ENCODE measurements at regions not wholly inside any gene's neighbourhood (a gene's known extent, or its start where the extent isn't known, plus 50 kb on each side); places are given as distances from the start of the nearest gene placed in this dataset.

- Histone ChIP-seq H3K4me3 (ENCODE audit: low read depth, low read length) (no peak overlapping the region), H3K27ac (ENCODE audit: extremely low read depth, low read depth, low read length) (no peak overlapping the region), H3K36me3 (ENCODE audit: control insufficient read depth in 2 of 2, insufficient read depth in 1 of 2, low read length in 2 of 2) (no peaks in the 10 kb centered on the region), H3K9me3 (ENCODE audit: control insufficient read depth, insufficient read depth, low read depth, low read length) (no peaks in the 10 kb centered on the region), H3K4me1 (ENCODE audit: control insufficient read depth, insufficient read depth, low read length) (no peaks in the 10 kb centered on the region)
- POLR2A ChIA-PET: no interaction called here
- CTCF ChIA-PET: interaction anchor here (0.7 kb wide), 1 partner anchor 1407 kb away, joined by 3 read pairs; no protein-coding TSS in a partner anchor
- TF ChIP-seq ZNF514 (tag by site-specific recombination; IDR thresholded peaks at IDR 0.05) (no peak), ZNF302 (tag by site-specific recombination; IDR thresholded peaks at IDR 0.05; ENCODE audit: low read depth) (no peak), ZNF404 (tag by site-specific recombination; IDR thresholded peaks at IDR 0.05) (no peak), ZNF426 (tag by site-specific recombination; IDR thresholded peaks at IDR 0.05) (no peak), ZNF837 (tag by site-specific recombination; IDR thresholded peaks at IDR 0.05) (no peak), BCL11B (tag by site-specific recombination; IDR thresholded peaks at IDR 0.05; ENCODE audit: low read depth) (no peak), SCRT2 (tag by site-specific recombination; IDR thresholded peaks at IDR 0.05) (no peak), ZNF266 (tag by site-specific recombination; IDR thresholded peaks at IDR 0.05; ENCODE audit: low read depth) (no peak), ZNF548 (tag by site-specific recombination; IDR thresholded peaks at IDR 0.05) (no peak), ZNF549 (tag by site-specific recombination; IDR thresholded peaks at IDR 0.05) (no peak), ZFP3 (tag by site-specific recombination; IDR thresholded peaks at IDR 0.05; ENCODE audit: low read depth) (no peak)
Observed at GRCh38 chr9:107928701-107929371, 439.3 kb upstream of the KLF4 start.

- H3K27ac ChIP-seq (ENCODE audit: extremely low read depth, low read depth, low read length): no peak overlapping the region
- no peak overlapping the region for H3K4me3 ChIP-seq (ENCODE audit: low read depth, low read length)
- no peak for TF ChIP-seq ZNF792 (tag by site-specific recombination; IDR thresholded peaks at IDR 0.05)
- no peaks in the 10 kb centered on the region for H3K36me3 ChIP-seq (ENCODE audit: control insufficient read depth in 2 of 2, insufficient read depth in 1 of 2, low read length in 2 of 2)
- ChIA-PET CTCF (interaction anchor here (0.6 kb wide), 1 partner anchor 368 kb away, joined by 3 read pairs; no protein-coding TSS in a partner anchor), POLR2A (no interaction called here)
- H3K9me3 ChIP-seq (ENCODE audit: control insufficient read depth, insufficient read depth, low read depth, low read length): no peaks in the 10 kb centered on the region
- H3K4me1 ChIP-seq (ENCODE audit: control insufficient read depth, insufficient read depth, low read length): no peaks in the 10 kb centered on the region
Observed at GRCh38 chr9:107927276-107927675, 437.7 kb upstream of the KLF4 start.

DNA sequence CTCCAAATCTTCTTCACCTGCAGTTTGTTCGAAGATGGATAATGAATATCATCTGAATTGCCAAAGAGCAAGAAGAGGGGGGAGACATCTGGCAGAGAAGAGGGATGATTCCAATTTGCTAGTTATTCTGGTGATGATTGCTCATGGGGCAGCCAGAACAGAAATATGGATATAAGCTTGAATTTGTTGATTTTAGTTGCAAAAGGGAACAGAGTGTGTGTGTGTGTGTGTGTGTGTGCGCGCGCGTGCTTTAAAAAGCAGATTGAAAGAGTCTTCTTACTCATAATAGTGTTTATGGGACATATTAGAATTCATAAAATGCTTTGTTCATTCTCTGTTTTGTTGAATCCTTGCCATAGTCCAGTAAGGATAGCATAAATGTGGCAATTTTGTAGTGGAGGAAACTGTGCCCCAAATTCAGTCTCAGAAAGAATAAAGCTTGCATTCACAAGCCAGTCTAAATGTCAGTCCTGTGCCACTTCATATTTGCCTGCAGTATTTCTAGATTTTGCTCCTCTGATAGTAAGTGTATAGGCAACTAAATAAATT lies 436.3 kb upstream of the KLF4 start:
- no peak overlapping the region for H3K27ac ChIP-seq (ENCODE audit: extremely low read depth, low read depth, low read length)
- H3K4me1 ChIP-seq (ENCODE audit: control insufficient read depth, insufficient read depth, low read length): no peaks in the 10 kb centered on the region
- CTCF ChIA-PET: no interaction called here
- TF ChIP-seq ZNF473 (tag by site-specific recombination; IDR thresholded peaks at IDR 0.05): no peak
- TF ChIP-seq, protein P1, sequence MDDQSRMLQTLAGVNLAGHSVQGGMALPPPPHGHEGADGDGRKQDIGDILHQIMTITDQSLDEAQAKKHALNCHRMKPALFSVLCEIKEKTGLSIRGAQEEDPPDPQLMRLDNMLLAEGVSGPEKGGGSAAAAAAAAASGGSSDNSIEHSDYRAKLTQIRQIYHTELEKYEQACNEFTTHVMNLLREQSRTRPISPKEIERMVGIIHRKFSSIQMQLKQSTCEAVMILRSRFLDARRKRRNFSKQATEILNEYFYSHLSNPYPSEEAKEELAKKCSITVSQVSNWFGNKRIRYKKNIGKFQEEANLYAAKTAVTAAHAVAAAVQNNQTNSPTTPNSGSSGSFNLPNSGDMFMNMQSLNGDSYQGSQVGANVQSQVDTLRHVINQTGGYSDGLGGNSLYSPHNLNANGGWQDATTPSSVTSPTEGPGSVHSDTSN (CRISPR knock-in tag; IDR thresholded peaks at IDR 0.05): no peak
- TF ChIP-seq, protein P2, sequence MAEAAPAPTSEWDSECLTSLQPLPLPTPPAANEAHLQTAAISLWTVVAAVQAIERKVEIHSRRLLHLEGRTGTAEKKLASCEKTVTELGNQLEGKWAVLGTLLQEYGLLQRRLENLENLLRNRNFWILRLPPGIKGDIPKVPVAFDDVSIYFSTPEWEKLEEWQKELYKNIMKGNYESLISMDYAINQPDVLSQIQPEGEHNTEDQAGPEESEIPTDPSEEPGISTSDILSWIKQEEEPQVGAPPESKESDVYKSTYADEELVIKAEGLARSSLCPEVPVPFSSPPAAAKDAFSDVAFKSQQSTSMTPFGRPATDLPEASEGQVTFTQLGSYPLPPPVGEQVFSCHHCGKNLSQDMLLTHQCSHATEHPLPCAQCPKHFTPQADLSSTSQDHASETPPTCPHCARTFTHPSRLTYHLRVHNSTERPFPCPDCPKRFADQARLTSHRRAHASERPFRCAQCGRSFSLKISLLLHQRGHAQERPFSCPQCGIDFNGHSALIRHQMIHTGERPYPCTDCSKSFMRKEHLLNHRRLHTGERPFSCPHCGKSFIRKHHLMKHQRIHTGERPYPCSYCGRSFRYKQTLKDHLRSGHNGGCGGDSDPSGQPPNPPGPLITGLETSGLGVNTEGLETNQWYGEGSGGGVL (tag by site-specific recombination; IDR thresholded peaks at IDR 0.05): no peak
- H3K4me3 ChIP-seq (ENCODE audit: low read depth, low read length): no peak overlapping the region
- H3K36me3 ChIP-seq (ENCODE audit: control insufficient read depth in 2 of 2, insufficient read depth in 1 of 2, low read length in 2 of 2): no peaks in the 10 kb centered on the region
- H3K9me3 ChIP-seq (ENCODE audit: control insufficient read depth, insufficient read depth, low read depth, low read length): no peaks in the 10 kb centered on the region
- POLR2A ChIA-PET: no interaction called here

DNA sequence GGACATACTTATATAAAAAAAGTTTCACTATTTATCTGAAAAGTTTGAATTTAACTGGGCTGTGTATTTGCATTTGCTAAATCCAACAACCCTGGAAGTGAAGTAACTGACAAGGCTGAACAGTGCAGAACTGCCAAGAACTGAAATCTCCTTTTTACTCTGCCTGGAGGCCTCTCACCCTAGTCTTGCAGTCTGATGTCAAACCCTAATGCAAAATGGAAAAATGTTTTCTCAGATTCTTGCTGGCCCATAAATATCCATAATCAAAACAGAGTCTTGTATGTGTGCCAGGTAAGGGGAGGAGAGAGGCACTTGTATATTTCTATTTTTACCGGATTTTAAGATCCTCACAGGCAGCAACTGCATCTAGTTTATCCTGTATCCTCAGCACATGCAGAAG lies 432.7 kb upstream of the KLF4 start:
- CTCF ChIA-PET: interaction anchor here (1.0 kb wide), 1 partner anchor 9 kb away, joined by 4 read pairs; no protein-coding TSS in a partner anchor
- TF ChIP-seq, protein P3, sequence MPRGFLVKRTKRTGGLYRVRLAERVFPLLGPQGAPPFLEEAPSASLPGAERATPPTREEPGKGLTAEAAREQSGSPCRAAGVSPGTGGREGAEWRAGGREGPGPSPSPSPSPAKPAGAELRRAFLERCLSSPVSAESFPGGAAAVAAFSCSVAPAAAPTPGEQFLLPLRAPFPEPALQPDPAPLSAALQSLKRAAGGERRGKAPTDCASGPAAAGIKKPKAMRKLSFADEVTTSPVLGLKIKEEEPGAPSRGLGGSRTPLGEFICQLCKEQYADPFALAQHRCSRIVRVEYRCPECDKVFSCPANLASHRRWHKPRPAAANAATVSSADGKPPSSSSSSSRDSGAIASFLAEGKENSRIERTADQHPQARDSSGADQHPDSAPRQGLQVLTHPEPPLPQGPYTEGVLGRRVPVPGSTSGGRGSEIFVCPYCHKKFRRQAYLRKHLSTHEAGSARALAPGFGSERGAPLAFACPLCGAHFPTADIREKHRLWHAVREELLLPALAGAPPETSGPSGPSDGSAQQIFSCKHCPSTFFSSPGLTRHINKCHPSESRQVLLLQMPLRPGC (tag by site-specific recombination; IDR thresholded peaks at IDR 0.05): no peak
- TF ChIP-seq ZNF777 (tag by site-specific recombination; IDR thresholded peaks at IDR 0.05; ENCODE audit: borderline replicate concordance) (no peak), ZNF830 (tag by site-specific recombination; IDR thresholded peaks at IDR 0.05; ENCODE audit: low read depth) (no peak), ZNF26 (tag by site-specific recombination; IDR thresholded peaks at IDR 0.05) (no peak)
- Histone ChIP-seq H3K4me3 (ENCODE audit: low read depth, low read length) (no peak overlapping the region), H3K27ac (ENCODE audit: extremely low read depth, low read depth, low read length) (no peak overlapping the region), H3K4me1 (ENCODE audit: control insufficient read depth, insufficient read depth, low read length) (no peaks in the 10 kb centered on the region), H3K36me3 (ENCODE audit: control insufficient read depth in 2 of 2, insufficient read depth in 1 of 2, low read length in 2 of 2) (no peaks in the 10 kb centered on the region), H3K9me3 (ENCODE audit: control insufficient read depth, insufficient read depth, low read depth, low read length) (no peaks in the 10 kb centered on the region)
- POLR2A ChIA-PET: no interaction called here
